ENCODE measurements at regions not wholly inside any gene's neighbourhood (a gene's known extent, or its start where the extent isn't known, plus 50 kb on each side); places are given as distances from the start of the nearest gene placed in this dataset.

GRCh38 chr5:105581988-105582690, 2019.5 kb upstream of the NUDT12 start:
- Histone ChIP-seq H3K9ac (ENCODE audit: low read length) (no peak overlapping the region), H3K4me1 (ENCODE audit: control insufficient read depth in 2 of 2, insufficient read depth in 2 of 2, low read length in 2 of 2) (no peaks in the 10 kb centered on the region), H3K79me2 (ENCODE audit: control insufficient read depth, insufficient read depth, low read length) (no peaks in the 10 kb centered on the region), H4K20me1 (ENCODE audit: control insufficient read depth, insufficient read depth, low read length, poor library complexity, severe bottlenecking) (no peaks in the 10 kb centered on the region), H3K4me2 (replicated peaks; ENCODE audit: low read depth, low read length, poor library complexity, severe bottlenecking) (no peak overlapping the region), H3K4me3 (ENCODE audit: control extremely low read depth in 1 of 5, extremely low read depth in 1 of 5, insufficient read depth in 1 of 5, low read depth in 2 of 5, low read length in 4 of 5) (no peak overlapping the region), H3K36me3 (replicated peaks in 1 of 2; ENCODE audit: control extremely low read depth in 1 of 2, control insufficient read depth in 1 of 2, extremely low read depth in 1 of 2, insufficient read depth in 2 of 2, low read length in 1 of 2) (no peaks in the 10 kb centered on the region), H3K9me3 (ENCODE audit: control extremely low read depth in 1 of 3, control insufficient read depth in 2 of 3, insufficient read depth in 1 of 3, low read length in 2 of 3) (peaks cover 0 to 10% (median 0%) of the 10 kb centered on the region in 3 donors), H2AFZ (ENCODE audit: insufficient read depth, low read depth, low read length, poor library complexity, severe bottlenecking) (no peak overlapping the region), H3K27me3 (replicated peaks in 1 of 4; ENCODE audit: control extremely low read depth in 1 of 4, control insufficient read depth in 3 of 4, insufficient read depth in 4 of 4, low read length in 3 of 4) (no peaks in the 10 kb centered on the region), H3K27ac (ENCODE audit: low read length in 2 of 2) (no peak overlapping the region)
- no peak for ATAC-seq (ENCODE audit: low read depth)
- Mint-ChIP-seq H3K4me1 (no peaks in the 10 kb centered on the region), H3K9me3 (ENCODE audit: insufficient read depth) (peaks cover 4% of the 10 kb centered on the region), H3K27ac (no peak overlapping the region), H3K4me3 (no peak overlapping the region), H3K27me3 (no peaks in the 10 kb centered on the region)
- no peak for DNase-seq
- intact Hi-C loops (cut with micrococcal nuclease): no loop called here
- no peak for TF ChIP-seq EZH2 (IDR thresholded peaks at IDR 0.05; ENCODE audit: borderline replicate concordance, insufficient read depth, low read depth, low read length, poor library complexity, severe bottlenecking)
- no peak for TF ChIP-seq CTCF (IDR thresholded peaks at IDR 0.05)
- ChIA-PET POLR2A (no interaction called here), CTCF (no interaction called here)
- 85% methylated on average over 4 of the region's 7 CpGs for WGBS (ENCODE audit: insufficient coverage)

GRCh38 chr5:105573575-105573974, 2011.0 kb upstream of the NUDT12 start:
- Histone ChIP-seq H3K4me1 (ENCODE audit: control insufficient read depth in 2 of 2, insufficient read depth in 2 of 2, low read length in 2 of 2) (no peaks in the 10 kb centered on the region), H3K79me2 (ENCODE audit: control insufficient read depth, insufficient read depth, low read length) (no peaks in the 10 kb centered on the region), H3K4me2 (replicated peaks; ENCODE audit: low read depth, low read length, poor library complexity, severe bottlenecking) (no peak overlapping the region), H3K9me3 (ENCODE audit: control extremely low read depth in 1 of 3, control insufficient read depth in 2 of 3, insufficient read depth in 1 of 3, low read length in 2 of 3) (no peaks in the 10 kb centered on the region), H2AFZ (ENCODE audit: insufficient read depth, low read depth, low read length, poor library complexity, severe bottlenecking) (no peak overlapping the region), H3K27me3 (replicated peaks in 1 of 4; ENCODE audit: control extremely low read depth in 1 of 4, control insufficient read depth in 3 of 4, insufficient read depth in 4 of 4, low read length in 3 of 4) (no peaks in the 10 kb centered on the region), H3K4me3 (ENCODE audit: control extremely low read depth in 1 of 5, extremely low read depth in 1 of 5, insufficient read depth in 1 of 5, low read depth in 2 of 5, low read length in 4 of 5) (no peak overlapping the region), H3K27ac (ENCODE audit: low read length in 2 of 2) (no peak overlapping the region), H4K20me1 (ENCODE audit: control insufficient read depth, insufficient read depth, low read length, poor library complexity, severe bottlenecking) (no peaks in the 10 kb centered on the region), H3K36me3 (replicated peaks in 1 of 2; ENCODE audit: control extremely low read depth in 1 of 2, control insufficient read depth in 1 of 2, extremely low read depth in 1 of 2, insufficient read depth in 2 of 2, low read length in 1 of 2) (no peaks in the 10 kb centered on the region), H3K9ac (ENCODE audit: low read length) (no peak overlapping the region)
- Mint-ChIP-seq H3K4me3 (no peak overlapping the region), H3K4me1 (no peaks in the 10 kb centered on the region), H3K27me3 (no peaks in the 10 kb centered on the region), H3K9me3 (ENCODE audit: insufficient read depth) (peaks cover 2% of the 10 kb centered on the region), H3K27ac (no peak overlapping the region)
- intact Hi-C loops (cut with micrococcal nuclease): no loop called here
- POLR2A ChIA-PET: no interaction called here
- ATAC-seq (ENCODE audit: low read depth) (no peak), DNase-seq (no peak)
- CTCF ChIA-PET: no interaction called here
- TF ChIP-seq EZH2 (IDR thresholded peaks at IDR 0.05; ENCODE audit: borderline replicate concordance, insufficient read depth, low read depth, low read length, poor library complexity, severe bottlenecking) (no peak), CTCF (IDR thresholded peaks at IDR 0.05) (no peak)
